WTC11 (cell line): ENCODE measurements at regions not wholly inside any gene's neighbourhood (a gene's known extent, or its start where the extent isn't known, plus 50 kb on each side); places are given as distances from the start of the nearest gene placed in this dataset.
A peak's percentile ranks its signal among the peaks of the same experiment; 100 is the strongest.

Experiments used
- ATAC-seq: fragments of 200-7000 bp; cut with Tn5 transposase; 2 replicates; pipeline ENCODE4 v1.10.0; 2021; ENCODE audit warnings: mild to moderate bottlenecking, moderate library complexity
- CTCF ChIA-PET: fragments of 300-600 bp; sonication (Branson Sonifier 250); formaldehyde crosslinking; loops from one replicate; lab custom pipeline; 2021; ENCODE audit warnings: antibody characterized with exemption; lab: Charles Lee
- POLR2A ChIA-PET: fragments of 350-600 bp; sonication (Branson Sonifier 250); formaldehyde crosslinking; loops from one replicate; lab custom pipeline; 2021; ENCODE audit warnings: antibody characterized with exemption; lab: Charles Lee
- DNase-seq: peaks from one replicate; pipeline ENCODE4 v3.0.0; 2021; ENCODE audit warnings: low spot score
- H3K27ac Mint-ChIP-seq: 2 replicates; pipeline ENCODE4 v1.8.0; 2021; ENCODE audit warnings: mixed read lengths
- H3K27me3 Mint-ChIP-seq: 2 replicates; pipeline ENCODE4 v1.8.0; 2021; ENCODE audit warnings: low read depth, mild to moderate bottlenecking, moderate library complexity, mixed read lengths
- H3K36me3 Mint-ChIP-seq: 2 replicates; pipeline ENCODE4 v1.8.0; 2021; ENCODE audit warnings: mixed read lengths
- H3K4me1 Mint-ChIP-seq: 2 replicates; pipeline ENCODE4 v1.8.0; 2022; ENCODE audit warnings: mixed read lengths
- H3K4me3 Mint-ChIP-seq: 2 replicates; pipeline ENCODE4 v1.8.0; 2021; ENCODE audit warnings: mild to moderate bottlenecking, moderate library complexity, mixed read lengths
- H3K9me3 Mint-ChIP-seq: 2 replicates; pipeline ENCODE4 v1.8.0; 2021; ENCODE audit warnings: mixed read lengths
- CREM ChIP-seq: sonication (generic); formaldehyde crosslinking; IDR thresholded peaks from 2 replicates; pipeline ENCODE4 v1.8.1; 2022; ENCODE audit warnings: mild to moderate bottlenecking, missing genetic modification reagents, moderate library complexity
- CTCF ChIP-seq: fragments of 200-600 bp; IDR thresholded peaks from 2 replicates; pipeline ENCODE4 v1.8.0; 2022; ENCODE audit warnings: antibody characterized with exemption
- E2F5 ChIP-seq: sonication (generic); formaldehyde crosslinking; IDR thresholded peaks from 2 replicates; pipeline ENCODE4 v1.8.1; 2022; ENCODE audit warnings: mild to moderate bottlenecking, moderate library complexity, missing genetic modification reagents
- NR3C1 ChIP-seq: sonication (generic); formaldehyde crosslinking; conservative IDR thresholded peaks from 2 replicates; pipeline ENCODE4 v1.8.1; 2023; ENCODE audit warnings: low read depth, mild to moderate bottlenecking, missing genetic modification reagents
- PRDM15 ChIP-seq: sonication (generic); formaldehyde crosslinking; IDR thresholded peaks from 2 replicates; pipeline ENCODE4 v1.8.0; 2022; ENCODE audit warnings: missing genetic modification reagents
- RELA ChIP-seq: sonication (generic); formaldehyde crosslinking; IDR thresholded peaks from 2 replicates; pipeline ENCODE4 v1.8.1; 2022; ENCODE audit warnings: missing genetic modification reagents, mild to moderate bottlenecking, borderline replicate concordance
- ZBTB43 ChIP-seq: sonication (generic); formaldehyde crosslinking; IDR thresholded peaks from 2 replicates; pipeline ENCODE4 v1.8.1; 2023; ENCODE audit warnings: mild to moderate bottlenecking, missing genetic modification reagents
- ZNF121 ChIP-seq: sonication (generic); formaldehyde crosslinking; IDR thresholded peaks from 2 replicates; pipeline ENCODE4 v1.8.0; 2023; ENCODE audit warnings: missing genetic modification reagents
- ZNF232 ChIP-seq: sonication (generic); formaldehyde crosslinking; IDR thresholded peaks from 2 replicates; pipeline ENCODE4 v1.8.0; 2022; ENCODE audit warnings: mild to moderate bottlenecking, missing genetic modification reagents
- ZNF263 ChIP-seq: sonication (generic); formaldehyde crosslinking; IDR thresholded peaks from 2 replicates; pipeline ENCODE4 v1.8.1; 2022; ENCODE audit warnings: low read depth, mild to moderate bottlenecking, moderate library complexity, missing genetic modification reagents
- ZNF317 ChIP-seq: sonication (generic); formaldehyde crosslinking; IDR thresholded peaks from 2 replicates; pipeline ENCODE4 v1.8.1; 2023; ENCODE audit warnings: low read depth, mild to moderate bottlenecking, moderate library complexity, missing genetic modification reagents, borderline replicate concordance
- ZNF671 ChIP-seq: fragments of 250-450 bp; sonication (Bioruptor Pico); IDR thresholded peaks from 2 replicates; pipeline ENCODE4 v1.8.0; 2021; ENCODE audit warnings: mild to moderate bottlenecking

- Mint-ChIP-seq H3K4me1 (peaks cover 10% of the 10 kb centered on the region), H3K4me3 (no peak overlapping the region), H3K9me3 (peaks cover 8% of the 10 kb centered on the region), H3K36me3 (peaks cover 8% of the 10 kb centered on the region), H3K27me3 (no peaks in the 10 kb centered on the region; the same call in 1 of the 2 replicates), H3K27ac (no peak overlapping the region)
- ChIA-PET POLR2A (no interaction called here), CTCF (no interaction called here)
- ATAC-seq (no peak), DNase-seq (no peak)
- no peak for TF ChIP-seq ZNF671 (CRISPR knock-in tag)
- TF ChIP-seq ZNF232 (CRISPR knock-in tag) = no peak
- TF ChIP-seq CREM (CRISPR knock-in tag) = no peak
- TF ChIP-seq ZNF121 (CRISPR knock-in tag) = no peak
- no peak for TF ChIP-seq ZNF263 (CRISPR knock-in tag)
- TF ChIP-seq RELA = no peak
Observed at GRCh38 chr2:122135021-122135937, 379.8 kb downstream of the TSN start.

- DNase-seq = peak; percentile 42
- Mint-ChIP-seq H3K36me3 (no peaks in the 10 kb centered on the region), H3K27me3 (no peaks in the 10 kb centered on the region; the same call in 1 of the 2 replicates)
Observed at GRCh38 chr2:122136056-122136455, 380.6 kb downstream of the TSN start.

GRCh38 chr2:122138561-122138960 is 383.1 kb downstream of the TSN start:
- no peak for TF ChIP-seq ZNF317 (CRISPR knock-in tag)
- TF ChIP-seq NR3C1 = no peak
- peak; percentile 58; the same call in 1 of the 2 replicates for TF ChIP-seq PRDM15 (CRISPR knock-in tag)
- TF ChIP-seq ZBTB43 (CRISPR knock-in tag) = no peak

More at GRCh38 chr2:122136056-122136455, 380.6 kb downstream of the TSN start:
- Mint-ChIP-seq H3K4me1 (peaks cover 10% of the 10 kb centered on the region), H3K9me3 (peaks cover under 1% of the 10 kb centered on the region; the same call in 1 of the 2 replicates), H3K27ac (no peak overlapping the region), H3K4me3 (no peak overlapping the region)
- TF ChIP-seq E2F5 (no peak), CTCF (peak; percentile 44; the same call in 1 of the 2 replicates)
- POLR2A ChIA-PET = no interaction called here
- CTCF ChIA-PET = interaction anchor here (1.0 kb wide), 1 partner anchor 35 kb away, joined by 3 read pairs; no protein-coding TSS in a partner anchor
- peak; percentile 90 for ATAC-seq

More at GRCh38 chr2:122138561-122138960, 383.1 kb downstream of the TSN start:
- Mint-ChIP-seq H3K4me1 (peaks cover 10% of the 10 kb centered on the region), H3K36me3 (no peaks in the 10 kb centered on the region), H3K4me3 (no peak overlapping the region), H3K27ac (peak overlapping the region; percentile 45; the same call in 1 of the 2 replicates), H3K9me3 (0 out of 2 replicates have a peak, but pooled peaks cover 9% of the 10 kb centered on the region), H3K27me3 (no peaks in the 10 kb centered on the region; the same call in 1 of the 2 replicates)
- DNase-seq = peak; percentile 44
- POLR2A ChIA-PET = no interaction called here
- CTCF ChIA-PET = no interaction called here
- ATAC-seq = peak; percentile 90
